A549 (cell line): ENCODE measurements at regions not wholly inside any gene's neighbourhood (a gene's known extent, or its start where the extent isn't known, plus 50 kb on each side); places are given as distances from the start of the nearest gene placed in this dataset.
A peak's percentile ranks its signal among the peaks of the same experiment; 100 is the strongest.

Source experiments
- ATAC-seq, 2 experiments: fragments of 200-7000 bp in 1 of 2; fragments of >200 bp in 1 of 2; cut with Nextera tagmentation in 1 of 2; cut with Tn5 transposase in 1 of 2; 3 replicates each; pipeline versions ENCODE4 v1.8.0 to v1.9.1; 2018 to 2020; ENCODE audit warnings: mild to moderate bottlenecking in 1 of 2, moderate library complexity in 1 of 2
- CTCF ChIA-PET: fragments of 300-600 bp; sonication (Branson Sonifier 250); formaldehyde crosslinking; extraction: SDS; loops from one replicate; lab custom pipeline; 2021; ENCODE audit warnings: antibody characterized with exemption, inconsistent platforms; lab: Yijun Ruan, JAX
- POLR2A ChIA-PET: fragments of 350-600 bp; formaldehyde crosslinking; extraction: SDS; loops from one replicate; lab custom pipeline; 2021; ENCODE audit warnings: antibody characterized with exemption, inconsistent platforms; lab: Yijun Ruan, JAX
- DNase-seq, 2 experiments: peaks; one replicate each; pipeline versions ENCODE4 v3.0.0 to v3.0.0-alpha.2; 2011 to 2016; ENCODE audit warnings: low read depth in 1 of 2, low spot score in 1 of 2
- FAIRE-seq: peaks from 2 replicates; lab custom pipeline; 2011; peaks lifted over from hg19 to GRCh38; lab: Jason Lieb, UNC
- H3K27ac ChIP-seq, 2 experiments: fragments of >200 bp; sonication (Bioruptor Twin); formaldehyde crosslinking; 3 replicates each; pipeline ENCODE4 v1.5.1; 2016 to 2017
- H3K4me1 ChIP-seq: fragments of >200 bp; sonication (Bioruptor Twin); formaldehyde crosslinking; 3 replicates; pipeline ENCODE4 v1.6.1; 2016
- H3K4me2 ChIP-seq: fragments of >200 bp; sonication (Bioruptor Twin); formaldehyde crosslinking; 3 replicates; pipeline ENCODE4 v1.6.1; 2016
- H3K4me3 ChIP-seq: fragments of >200 bp; sonication (Bioruptor Twin); formaldehyde crosslinking; 3 replicates; pipeline ENCODE4 v1.5.1; 2016
- H3K9me3 ChIP-seq: fragments of >200 bp; sonication (Bioruptor Twin); formaldehyde crosslinking; 3 replicates; pipeline ENCODE4 v1.6.1; 2016
- CBX2 ChIP-seq: fragments of 200-600 bp; sonication (generic); IDR thresholded peaks from 2 replicates; pipeline ENCODE4 v1.6.1; 2016; ENCODE audit warnings: low read depth, mild to moderate bottlenecking, borderline replicate concordance
- CBX8 ChIP-seq: fragments of 200-600 bp; sonication (generic); IDR thresholded peaks from 2 replicates; pipeline ENCODE4 v1.6.1; 2016
- CEBPB ChIP-seq, 2 experiments: fragments of >200 bp in 1 of 2; sonication (Bioruptor Twin) in 1 of 2; formaldehyde crosslinking in 1 of 2; IDR thresholded peaks; 2 replicates each; pipeline ENCODE4 v1.6.1; 2012 to 2016
- CHD2 ChIP-seq: fragments of 150-350 bp; IDR thresholded peaks from 2 replicates; pipeline ENCODE4 v1.6.1; 2014; ENCODE audit warnings: low read length; ENCODE audit not compliant: partially characterized antibody
- CHD4 ChIP-seq: fragments of 200-600 bp; sonication (generic); IDR thresholded peaks from 2 replicates; pipeline ENCODE4 v1.6.1; 2016; ENCODE audit warnings: antibody characterized with exemption, mild to moderate bottlenecking, borderline replicate concordance
- EP300 ChIP-seq, 2 experiments: fragments of >200 bp; sonication (Bioruptor Twin); formaldehyde crosslinking; IDR thresholded peaks; 2 replicates in 1 of 2; 3 replicates in 1 of 2; pipeline ENCODE4 v1.6.1; 2016 to 2017
- FOSB ChIP-seq: fragments of 250-450 bp; sonication (Bioruptor Pico); IDR thresholded peaks from 2 replicates; pipeline ENCODE4 v1.5.0; 2020; ENCODE audit warnings: mild to moderate bottlenecking, moderate library complexity
- FOXS1 ChIP-seq: fragments of 250-450 bp; sonication (Bioruptor Pico); IDR thresholded peaks from 2 replicates; pipeline ENCODE4 v1.5.0; 2020; ENCODE audit warnings: mild to moderate bottlenecking, moderate library complexity
- HDAC2 ChIP-seq: fragments of 200-600 bp; sonication (generic); IDR thresholded peaks from 2 replicates; pipeline ENCODE4 v1.6.1; 2016
- HEYL ChIP-seq: fragments of 250-450 bp; sonication (Bioruptor Pico); IDR thresholded peaks from 2 replicates; pipeline ENCODE4 v1.8.0; 2021; ENCODE audit warnings: mild to moderate bottlenecking, moderate library complexity
- HOXB13 ChIP-seq: fragments of 250-450 bp; sonication (Bioruptor Pico); IDR thresholded peaks from 2 replicates; pipeline ENCODE4 v1.5.0; 2020; ENCODE audit warnings: low read depth, mild to moderate bottlenecking, moderate library complexity
- HOXB5 ChIP-seq: fragments of 250-450 bp; sonication (Bioruptor Pico); IDR thresholded peaks from 2 replicates; pipeline ENCODE4 v1.5.0; 2020; ENCODE audit warnings: mild to moderate bottlenecking, moderate library complexity
- JUNB ChIP-seq: fragments of >200 bp; sonication (Bioruptor Twin); formaldehyde crosslinking; IDR thresholded peaks from 2 replicates; pipeline ENCODE4 v1.6.1; 2016
- KDM1A ChIP-seq: fragments of 200-600 bp; sonication (generic); IDR thresholded peaks from 2 replicates; pipeline ENCODE4 v1.6.1; 2016; ENCODE audit warnings: low read depth, mild to moderate bottlenecking
- MAFK ChIP-seq: fragments of 450-650 bp; IDR thresholded peaks from 2 replicates; pipeline ENCODE4 v1.6.1; 2014; ENCODE audit not compliant: partially characterized antibody
- MYC ChIP-seq: IDR thresholded peaks from 2 replicates; pipeline ENCODE4 v1.6.1; 2012; ENCODE audit warnings: mild to moderate bottlenecking, inconsistent platforms, low read length, improper control_type of control experiment, borderline replicate concordance
- NR3C1 ChIP-seq: fragments of >200 bp; sonication (Bioruptor Twin); formaldehyde crosslinking; IDR thresholded peaks from 3 replicates; pipeline ENCODE4 v1.6.1; 2017
- TFCP2L1 ChIP-seq: fragments of 250-450 bp; sonication (Bioruptor Pico); IDR thresholded peaks from 2 replicates; pipeline ENCODE4 v1.5.0; 2021; ENCODE audit warnings: mild to moderate bottlenecking
- ZNF302 ChIP-seq: fragments of 250-450 bp; sonication (Bioruptor Pico); IDR thresholded peaks from 2 replicates; pipeline ENCODE4 v1.9.0; 2021; ENCODE audit warnings: inconsistent platforms, mild to moderate bottlenecking, moderate library complexity
- WGBS: methylation state at CpG from one replicate; pipeline ENCODE4 v1.1.6; 2017; ENCODE audit errors: missing lambda C conversion rate; 5-methylcytosine and 5-hydroxymethylcytosine counted together
- TF ChIP-seq, protein P1 (sequence below): fragments of >200 bp; sonication (Bioruptor Twin); formaldehyde crosslinking; IDR thresholded peaks from 3 replicates; pipeline ENCODE4 v1.5.1; 2016
- TF ChIP-seq, protein P2 (sequence below): IDR thresholded peaks from 2 replicates; pipeline ENCODE4 v1.6.1; 2012

DNA sequence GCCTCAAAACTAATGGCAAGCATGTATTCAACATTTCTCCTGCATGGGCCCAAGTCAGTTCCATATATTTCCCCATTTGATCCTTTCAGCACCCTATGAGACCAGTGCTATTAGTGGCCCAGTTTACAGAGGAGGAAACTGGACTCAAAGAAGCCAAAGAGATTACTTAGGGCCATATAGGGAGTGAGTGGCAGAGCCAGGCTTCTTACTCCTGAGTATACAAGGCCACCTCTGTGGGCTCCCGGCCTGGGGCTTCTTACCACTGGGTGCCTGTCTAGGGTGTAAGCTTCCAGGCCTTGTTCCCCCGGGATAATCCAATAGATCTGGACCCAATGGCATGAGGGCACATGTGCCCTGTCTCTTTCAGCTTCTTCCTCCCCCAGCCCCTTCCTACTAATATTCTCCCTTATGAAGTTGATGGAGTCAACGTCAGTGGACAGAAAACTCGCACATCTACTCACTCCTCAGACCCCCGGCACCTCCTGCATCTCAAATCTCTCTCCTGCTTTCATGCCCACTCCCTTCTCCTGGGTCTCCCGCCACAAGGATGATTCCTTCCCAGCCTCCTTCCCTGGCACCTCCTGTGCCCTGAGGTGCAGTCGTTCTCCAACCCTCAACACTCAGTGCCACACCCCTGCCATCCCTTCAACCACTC is 222.6 kb downstream of the ANAPC1 start:
- no peak for ATAC-seq
- CTCF ChIA-PET: no interaction called here

DNA sequence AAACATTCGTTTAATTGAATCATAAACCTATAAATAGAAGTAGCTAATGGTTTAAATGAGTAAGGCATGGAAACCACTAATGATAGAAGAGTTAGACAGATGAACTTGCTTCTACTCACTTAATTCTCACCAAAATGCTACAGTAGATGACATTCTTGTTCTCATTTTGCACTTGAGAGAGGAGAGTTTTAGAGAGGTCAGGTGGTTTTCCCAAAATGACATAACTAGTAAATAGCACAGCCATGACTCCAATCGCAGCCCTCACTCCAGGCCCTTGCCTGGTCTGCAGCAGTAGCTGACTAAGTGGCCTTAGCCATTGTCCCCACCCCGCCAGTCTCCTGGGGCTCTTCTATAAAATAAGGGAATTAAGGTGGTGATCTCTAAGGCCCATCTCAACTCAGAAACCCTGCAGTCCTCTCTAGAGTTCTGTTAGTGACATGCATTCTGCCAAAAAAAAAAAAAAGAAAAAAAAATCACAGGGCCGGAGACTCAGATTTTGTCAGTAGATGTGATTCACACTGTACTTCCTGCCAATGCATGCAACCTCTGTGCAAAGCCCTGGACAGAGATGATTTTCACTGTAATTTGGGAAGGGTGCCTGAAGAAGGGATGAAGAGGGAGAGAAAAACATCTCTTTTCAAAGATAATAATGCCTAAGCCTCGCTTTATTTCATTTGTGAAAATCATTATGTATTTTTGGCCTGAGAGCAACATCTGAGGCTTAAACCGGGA is 221.8 kb downstream of the ANAPC1 start:
- DNase-seq (no peak), FAIRE-seq (no peak), ATAC-seq (no peak)
- no peak overlapping the region for H3K4me3 ChIP-seq
- 63% methylated on average over 6 of the region's 6 CpGs for WGBS
- peak overlapping the region; percentile 12 to 90; a peak in 4 of 6 replicates for H3K27ac ChIP-seq
- TF ChIP-seq KDM1A (no peak), CBX8 (no peak), HOXB13 (CRISPR knock-in tag) (no peak)
- TF ChIP-seq, all 56 proteins: peak for 0
- POLR2A ChIA-PET: no interaction called here
- H3K4me2 ChIP-seq: no peak overlapping the region; the same call in 2 of the 3 replicates
- CTCF ChIA-PET: interaction anchor here (0.6 kb wide), 1 partner anchor 851 kb away, joined by 3 read pairs; no protein-coding TSS in a partner anchor
- peaks cover 34% of the 10 kb centered on the region for H3K4me1 ChIP-seq
- no peaks in the 10 kb centered on the region for H3K9me3 ChIP-seq

More for the DNA sequence above, 222.6 kb downstream of the ANAPC1 start:
- WGBS: 90% methylated on average over 7 of the region's 7 CpGs
- H3K4me3 ChIP-seq: no peak overlapping the region
- TF ChIP-seq CBX8: no peak
- TF ChIP-seq CEBPB (IDR thresholded peaks at IDR 0.05): no peak
- no peak for TF ChIP-seq CHD2
- TF ChIP-seq TFCP2L1 (CRISPR knock-in tag): no peak
- no peak for TF ChIP-seq JUNB
- no peak for TF ChIP-seq MYC
- POLR2A ChIA-PET: no interaction called here
- FAIRE-seq: no peak
- H3K4me1 ChIP-seq: peaks cover 34% of the 10 kb centered on the region
- peak overlapping the region; percentile 26 to 90; a peak in 4 of 6 replicates for H3K27ac ChIP-seq
- no peaks in the 10 kb centered on the region for H3K9me3 ChIP-seq
- H3K4me2 ChIP-seq: no peak overlapping the region
- no peak for DNase-seq

DNA sequence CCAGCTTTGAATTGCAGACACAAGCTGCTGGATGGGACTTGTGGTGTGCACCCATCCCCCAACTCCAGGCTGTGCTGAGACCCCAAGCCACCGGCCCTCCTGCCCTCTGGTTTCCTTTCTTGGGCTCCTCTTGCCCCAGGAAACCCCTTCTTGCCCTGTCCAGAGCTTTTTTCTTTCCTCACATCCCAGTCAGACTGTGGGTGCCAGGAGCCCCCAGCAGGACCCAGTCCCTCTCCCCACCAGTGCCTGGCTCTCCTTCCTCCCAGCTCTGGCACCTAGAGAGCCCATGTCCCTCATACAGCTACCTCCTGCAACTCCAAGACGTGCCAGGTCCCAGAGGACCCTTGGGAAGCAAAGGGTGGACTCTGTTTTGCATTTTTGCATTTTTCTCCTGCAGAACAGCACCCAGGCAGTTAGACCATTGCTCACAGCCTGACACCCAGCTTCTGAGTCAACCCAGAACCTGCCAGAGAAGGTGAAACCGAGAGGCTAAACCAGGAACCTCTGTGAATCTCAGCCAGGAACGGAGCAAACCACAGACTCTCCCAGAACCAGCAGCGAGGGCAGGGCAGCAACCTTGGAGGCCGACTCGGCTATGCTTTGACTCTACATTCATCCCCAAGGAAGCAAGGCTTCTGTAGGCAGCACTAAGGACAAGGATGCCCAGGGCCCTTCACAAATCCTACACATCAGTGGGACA is 221.1 kb downstream of the ANAPC1 start:
- H3K4me1 ChIP-seq: peaks cover 34% of the 10 kb centered on the region
- no peak overlapping the region for H3K4me3 ChIP-seq
- peak overlapping the region; percentile 12 to 68; a peak in 4 of 6 replicates for H3K27ac ChIP-seq
- H3K9me3 ChIP-seq: no peaks in the 10 kb centered on the region
- DNase-seq: no peak
- CTCF ChIA-PET: interaction anchor here (0.6 kb wide), 1 partner anchor 852 kb away, joined by 3 read pairs; no protein-coding TSS in a partner anchor
- H3K4me2 ChIP-seq: no peak overlapping the region; the same call in 2 of the 3 replicates
- WGBS: 78% methylated on average over 7 of the region's 7 CpGs
- FAIRE-seq: no peak
- no peak for ATAC-seq
- POLR2A ChIA-PET: no interaction called here
- TF ChIP-seq HOXB5 (CRISPR knock-in tag) (no peak), HEYL (CRISPR knock-in tag) (no peak), CHD4 (no peak), MAFK (no peak), NR3C1 (no peak), CBX2 (no peak), ZNF302 (CRISPR knock-in tag) (no peak), HDAC2 (no peak), EP300 (IDR thresholded peaks at IDR 0.05) (no peak), FOSB (CRISPR knock-in tag) (no peak), FOXS1 (CRISPR knock-in tag) (no peak)
- TF ChIP-seq, protein P1, sequence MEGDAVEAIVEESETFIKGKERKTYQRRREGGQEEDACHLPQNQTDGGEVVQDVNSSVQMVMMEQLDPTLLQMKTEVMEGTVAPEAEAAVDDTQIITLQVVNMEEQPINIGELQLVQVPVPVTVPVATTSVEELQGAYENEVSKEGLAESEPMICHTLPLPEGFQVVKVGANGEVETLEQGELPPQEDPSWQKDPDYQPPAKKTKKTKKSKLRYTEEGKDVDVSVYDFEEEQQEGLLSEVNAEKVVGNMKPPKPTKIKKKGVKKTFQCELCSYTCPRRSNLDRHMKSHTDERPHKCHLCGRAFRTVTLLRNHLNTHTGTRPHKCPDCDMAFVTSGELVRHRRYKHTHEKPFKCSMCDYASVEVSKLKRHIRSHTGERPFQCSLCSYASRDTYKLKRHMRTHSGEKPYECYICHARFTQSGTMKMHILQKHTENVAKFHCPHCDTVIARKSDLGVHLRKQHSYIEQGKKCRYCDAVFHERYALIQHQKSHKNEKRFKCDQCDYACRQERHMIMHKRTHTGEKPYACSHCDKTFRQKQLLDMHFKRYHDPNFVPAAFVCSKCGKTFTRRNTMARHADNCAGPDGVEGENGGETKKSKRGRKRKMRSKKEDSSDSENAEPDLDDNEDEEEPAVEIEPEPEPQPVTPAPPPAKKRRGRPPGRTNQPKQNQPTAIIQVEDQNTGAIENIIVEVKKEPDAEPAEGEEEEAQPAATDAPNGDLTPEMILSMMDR: no peak
- TF ChIP-seq, protein P2, sequence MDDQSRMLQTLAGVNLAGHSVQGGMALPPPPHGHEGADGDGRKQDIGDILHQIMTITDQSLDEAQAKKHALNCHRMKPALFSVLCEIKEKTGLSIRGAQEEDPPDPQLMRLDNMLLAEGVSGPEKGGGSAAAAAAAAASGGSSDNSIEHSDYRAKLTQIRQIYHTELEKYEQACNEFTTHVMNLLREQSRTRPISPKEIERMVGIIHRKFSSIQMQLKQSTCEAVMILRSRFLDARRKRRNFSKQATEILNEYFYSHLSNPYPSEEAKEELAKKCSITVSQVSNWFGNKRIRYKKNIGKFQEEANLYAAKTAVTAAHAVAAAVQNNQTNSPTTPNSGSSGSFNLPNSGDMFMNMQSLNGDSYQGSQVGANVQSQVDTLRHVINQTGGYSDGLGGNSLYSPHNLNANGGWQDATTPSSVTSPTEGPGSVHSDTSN: no peak
- TF ChIP-seq, all 56 proteins: peak for 0
